ENCODE measurements at regions not wholly inside any gene's neighbourhood (a gene's known extent, or its start where the extent isn't known, plus 50 kb on each side); places are given as distances from the start of the nearest gene placed in this dataset.

DNA sequence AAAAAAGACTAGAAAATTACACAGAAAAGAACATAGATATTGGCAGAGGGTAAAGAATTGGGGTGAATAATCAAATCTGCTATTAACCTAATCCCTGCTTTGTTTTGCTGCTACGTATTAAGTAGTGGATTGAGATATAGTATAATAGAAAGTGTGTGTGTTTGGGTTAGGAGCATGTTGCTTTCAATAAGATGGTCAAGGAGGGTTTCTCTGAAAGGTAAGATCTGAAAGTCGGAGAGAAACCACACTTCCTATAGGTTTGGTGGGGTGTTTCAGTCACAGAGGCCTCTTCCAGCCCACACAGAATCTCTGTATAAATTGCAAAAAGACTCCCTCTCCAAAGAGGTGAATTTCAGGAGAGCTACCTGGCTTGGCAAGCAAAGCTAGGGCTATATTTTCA, 345.7 kb upstream of the SATB1 start:
- Histone ChIP-seq H3K36me3 (no peaks in the 10 kb centered on the region), H3K27me3 (replicated peaks in 1 of 7) (no peaks in the 10 kb centered on the region), H3K4me1 (no peaks in the 10 kb centered on the region), H3K27ac (no peak overlapping the region), H3K9me3 (no peaks in the 10 kb centered on the region), H3K4me3 (no peak overlapping the region)
- TF ChIP-seq, protein P1, sequence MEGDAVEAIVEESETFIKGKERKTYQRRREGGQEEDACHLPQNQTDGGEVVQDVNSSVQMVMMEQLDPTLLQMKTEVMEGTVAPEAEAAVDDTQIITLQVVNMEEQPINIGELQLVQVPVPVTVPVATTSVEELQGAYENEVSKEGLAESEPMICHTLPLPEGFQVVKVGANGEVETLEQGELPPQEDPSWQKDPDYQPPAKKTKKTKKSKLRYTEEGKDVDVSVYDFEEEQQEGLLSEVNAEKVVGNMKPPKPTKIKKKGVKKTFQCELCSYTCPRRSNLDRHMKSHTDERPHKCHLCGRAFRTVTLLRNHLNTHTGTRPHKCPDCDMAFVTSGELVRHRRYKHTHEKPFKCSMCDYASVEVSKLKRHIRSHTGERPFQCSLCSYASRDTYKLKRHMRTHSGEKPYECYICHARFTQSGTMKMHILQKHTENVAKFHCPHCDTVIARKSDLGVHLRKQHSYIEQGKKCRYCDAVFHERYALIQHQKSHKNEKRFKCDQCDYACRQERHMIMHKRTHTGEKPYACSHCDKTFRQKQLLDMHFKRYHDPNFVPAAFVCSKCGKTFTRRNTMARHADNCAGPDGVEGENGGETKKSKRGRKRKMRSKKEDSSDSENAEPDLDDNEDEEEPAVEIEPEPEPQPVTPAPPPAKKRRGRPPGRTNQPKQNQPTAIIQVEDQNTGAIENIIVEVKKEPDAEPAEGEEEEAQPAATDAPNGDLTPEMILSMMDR (IDR thresholded peaks at IDR 0.05 in 8 of 11, conservative IDR thresholded peaks at IDR 0.05 in 3 of 11): no peak
- no peak for TF ChIP-seq POLR2AphosphoS5 (IDR thresholded peaks at IDR 0.05)
- TF ChIP-seq POLR2A (IDR thresholded peaks at IDR 0.05): no peak
- intact Hi-C loops (cut with DNase I; ENCODE audit: low total_unique reads): no loop called here
- no peak for DNase-seq
- 42 to 85% (median 63%) methylated on average over 2 of the region's 2 CpGs for whole genome bisulfite sequencing, 5 donors

- 88 to 93% (median 89%) methylated on average over 6 of the region's 6 CpGs for WGBS, 5 donors
- Histone ChIP-seq H3K36me3 (no peaks in the 10 kb centered on the region), H3K9me3 (no peaks in the 10 kb centered on the region), H3K27me3 (replicated peaks in 1 of 7) (no peaks in the 10 kb centered on the region), H3K4me3 (no peak overlapping the region), H3K27ac (no peak overlapping the region), H3K4me1 (no peaks in the 10 kb centered on the region)
- no peak for DNase-seq
- intact Hi-C loops (cut with DNase I; ENCODE audit: low total_unique reads): no loop called here
- TF ChIP-seq POLR2AphosphoS5 (IDR thresholded peaks at IDR 0.05): no peak
- TF ChIP-seq, protein P1 (IDR thresholded peaks at IDR 0.05 in 8 of 11, conservative IDR thresholded peaks at IDR 0.05 in 3 of 11): no peak
- TF ChIP-seq POLR2A (IDR thresholded peaks at IDR 0.05): no peak
These were observed 342.7 kb upstream of the SATB1 start for GRCh38 chr3:18767756-18768303.

- TF ChIP-seq POLR2AphosphoS5 (IDR thresholded peaks at IDR 0.05): no peak
- TF ChIP-seq, protein P1 (IDR thresholded peaks at IDR 0.05 in 8 of 11, conservative IDR thresholded peaks at IDR 0.05 in 3 of 11): no peak
- no peak for TF ChIP-seq POLR2A (IDR thresholded peaks at IDR 0.05)
- DNase-seq: no peak
- intact Hi-C loops (cut with DNase I; ENCODE audit: low total_unique reads): no loop called here
- no peaks in the 10 kb centered on the region for H3K9me3 ChIP-seq
- no peak overlapping the region for H3K27ac ChIP-seq
- no peaks in the 10 kb centered on the region for H3K27me3 ChIP-seq (replicated peaks in 1 of 7)
- H3K36me3 ChIP-seq: no peaks in the 10 kb centered on the region
- WGBS, 5 donors: 7 to 52% (median 31%) methylated on average over 2 of the region's 2 CpGs
- H3K4me3 ChIP-seq: no peak overlapping the region
- no peaks in the 10 kb centered on the region for H3K4me1 ChIP-seq
These were observed 341.8 kb upstream of the SATB1 start for GRCh38 chr3:18766974-18767373.

GRCh38 chr3:18765662-18766061, 340.5 kb upstream of the SATB1 start:
- intact Hi-C loops (cut with DNase I; ENCODE audit: low total_unique reads): no loop called here
- Histone ChIP-seq H3K4me3 (no peak overlapping the region), H3K36me3 (no peaks in the 10 kb centered on the region), H3K27me3 (replicated peaks in 1 of 7) (no peaks in the 10 kb centered on the region), H3K9me3 (no peaks in the 10 kb centered on the region), H3K4me1 (no peaks in the 10 kb centered on the region), H3K27ac (no peak overlapping the region)
- TF ChIP-seq POLR2A (IDR thresholded peaks at IDR 0.05) (no peak), POLR2AphosphoS5 (IDR thresholded peaks at IDR 0.05) (no peak)
- TF ChIP-seq, protein P1 (IDR thresholded peaks at IDR 0.05 in 8 of 11, conservative IDR thresholded peaks at IDR 0.05 in 3 of 11): no peak
- no peak for DNase-seq
- 65 to 86% (median 77%) methylated on average over 1 of the region's 1 CpG for WGBS, 5 donors

All from spleen (tissue), 11 donors.